HepG2 (cell line): ENCODE measurements at regions not wholly inside any gene's neighbourhood (a gene's known extent, or its start where the extent isn't known, plus 50 kb on each side); places are given as distances from the start of the nearest gene placed in this dataset.

Experiments
- BORCS8-MEF2B ChIP-seq: sonication (generic); formaldehyde crosslinking; IDR thresholded peaks from 2 replicates; pipeline ENCODE4 v1.8.0; 2022; ENCODE audit warnings: mild to moderate bottlenecking, missing genetic modification reagents
- CEBPB ChIP-seq: IDR thresholded peaks from 2 replicates; pipeline ENCODE4 v1.6.1; 2011; ENCODE audit warnings: low read depth, low read length, improper control_type of control experiment, borderline replicate concordance
- GATAD2A ChIP-seq: IDR thresholded peaks from 2 replicates; pipeline ENCODE4 v1.6.1; 2016
- GLI4 ChIP-seq: sonication (generic); formaldehyde crosslinking; IDR thresholded peaks from 2 replicates; pipeline ENCODE4 v1.5.1; 2020; ENCODE audit warnings: missing genetic modification reagents, mild to moderate bottlenecking, moderate library complexity, borderline replicate concordance
- MTA1 ChIP-seq: sonication (generic); formaldehyde crosslinking; IDR thresholded peaks from 2 replicates; pipeline ENCODE4 v1.4.0; 2020; ENCODE audit warnings: missing genetic modification reagents, mild to moderate bottlenecking, borderline replicate concordance
- POLR2A ChIP-seq, 2 experiments: IDR thresholded peaks; 2 replicates each; pipeline ENCODE4 v1.6.1; 2011; ENCODE audit warnings: low read depth in 2 of 2, low read length in 2 of 2, mild to moderate bottlenecking in 1 of 2, moderate library complexity in 1 of 2; ENCODE audit not compliant: insufficient read depth in 1 of 2
- POLR2AphosphoS5 ChIP-seq: IDR thresholded peaks from 2 replicates; pipeline ENCODE4 v1.6.1; 2012; ENCODE audit warnings: low read depth, low read length
- REPIN1 ChIP-seq: sonication (generic); formaldehyde crosslinking; IDR thresholded peaks from 2 replicates; pipeline ENCODE4 v1.8.0; 2022; ENCODE audit warnings: missing genetic modification reagents, low read depth, mild to moderate bottlenecking, borderline replicate concordance
- THAP11 ChIP-seq: IDR thresholded peaks from 2 replicates; pipeline ENCODE4 v1.6.1; 2016; ENCODE audit warnings: missing biosample characterization, missing genetic modification reagents
- ZBTB20 ChIP-seq: sonication (generic); formaldehyde crosslinking; IDR thresholded peaks from 2 replicates; pipeline ENCODE4 v1.8.1; 2023; ENCODE audit warnings: missing genetic modification reagents, low read depth, mild to moderate bottlenecking, borderline replicate concordance
- ZNF296 ChIP-seq: sonication (generic); formaldehyde crosslinking; conservative IDR thresholded peaks from 2 replicates; pipeline ENCODE4 v1.5.0; 2020; ENCODE audit warnings: mild to moderate bottlenecking, missing genetic modification reagents
- ZNF556 ChIP-seq: sonication (generic); formaldehyde crosslinking; IDR thresholded peaks from 2 replicates; pipeline ENCODE4 v1.4.0; 2020; ENCODE audit warnings: mild to moderate bottlenecking, missing genetic modification reagents, borderline replicate concordance
- TF ChIP-seq, protein P1 (sequence below): sonication (generic); formaldehyde crosslinking; IDR thresholded peaks from 2 replicates; pipeline ENCODE4 v1.5.0; 2020; ENCODE audit warnings: mild to moderate bottlenecking, missing genetic modification reagents, moderate library complexity
- TF ChIP-seq, protein P2 (sequence below): sonication (generic); formaldehyde crosslinking; IDR thresholded peaks from 2 replicates; pipeline ENCODE4 v1.8.1; 2022; ENCODE audit warnings: mild to moderate bottlenecking, missing genetic modification reagents

DNA sequence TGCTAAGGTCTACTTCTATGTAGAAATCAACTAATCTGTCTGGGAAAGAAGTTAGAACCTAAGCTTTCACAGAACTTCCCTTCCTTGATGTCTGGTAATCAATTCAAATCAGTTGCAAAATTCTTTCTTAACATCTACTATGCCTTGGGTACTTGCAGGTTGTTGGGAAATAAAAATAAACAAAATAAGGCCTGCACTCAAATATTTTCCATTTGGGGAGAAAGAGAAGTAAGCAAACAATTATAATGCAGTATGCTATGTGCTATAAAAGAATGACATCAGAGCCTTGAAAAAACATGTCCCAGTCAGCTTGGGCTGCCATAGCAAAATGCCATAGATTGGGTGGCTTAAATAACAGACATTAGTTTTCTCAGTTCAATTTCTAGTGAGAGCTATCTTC lies 425.9 kb upstream of the DCN start:
- no peak for TF ChIP-seq GATAD2A (CRISPR knock-in tag)
- no peak for TF ChIP-seq ZNF556 (CRISPR knock-in tag)
- no peak for TF ChIP-seq REPIN1 (CRISPR knock-in tag)
- TF ChIP-seq, protein P1, sequence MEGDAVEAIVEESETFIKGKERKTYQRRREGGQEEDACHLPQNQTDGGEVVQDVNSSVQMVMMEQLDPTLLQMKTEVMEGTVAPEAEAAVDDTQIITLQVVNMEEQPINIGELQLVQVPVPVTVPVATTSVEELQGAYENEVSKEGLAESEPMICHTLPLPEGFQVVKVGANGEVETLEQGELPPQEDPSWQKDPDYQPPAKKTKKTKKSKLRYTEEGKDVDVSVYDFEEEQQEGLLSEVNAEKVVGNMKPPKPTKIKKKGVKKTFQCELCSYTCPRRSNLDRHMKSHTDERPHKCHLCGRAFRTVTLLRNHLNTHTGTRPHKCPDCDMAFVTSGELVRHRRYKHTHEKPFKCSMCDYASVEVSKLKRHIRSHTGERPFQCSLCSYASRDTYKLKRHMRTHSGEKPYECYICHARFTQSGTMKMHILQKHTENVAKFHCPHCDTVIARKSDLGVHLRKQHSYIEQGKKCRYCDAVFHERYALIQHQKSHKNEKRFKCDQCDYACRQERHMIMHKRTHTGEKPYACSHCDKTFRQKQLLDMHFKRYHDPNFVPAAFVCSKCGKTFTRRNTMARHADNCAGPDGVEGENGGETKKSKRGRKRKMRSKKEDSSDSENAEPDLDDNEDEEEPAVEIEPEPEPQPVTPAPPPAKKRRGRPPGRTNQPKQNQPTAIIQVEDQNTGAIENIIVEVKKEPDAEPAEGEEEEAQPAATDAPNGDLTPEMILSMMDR (CRISPR knock-in tag), result no peak
- TF ChIP-seq ZNF296 (CRISPR knock-in tag), result no peak
- TF ChIP-seq CEBPB, result no peak
- no peak for TF ChIP-seq MTA1
- TF ChIP-seq ZBTB20 (CRISPR knock-in tag), result no peak
- no peak for TF ChIP-seq POLR2A (IDR thresholded peaks at IDR 0.05; ENCODE audit: insufficient read depth in 1 of 2, low read depth in 2 of 2, low read length in 2 of 2)
- no peak for TF ChIP-seq THAP11
- TF ChIP-seq BORCS8-MEF2B (CRISPR knock-in tag), result no peak
- no peak for TF ChIP-seq GLI4 (CRISPR knock-in tag)
- TF ChIP-seq POLR2AphosphoS5, result no peak
- TF ChIP-seq, protein P2, sequence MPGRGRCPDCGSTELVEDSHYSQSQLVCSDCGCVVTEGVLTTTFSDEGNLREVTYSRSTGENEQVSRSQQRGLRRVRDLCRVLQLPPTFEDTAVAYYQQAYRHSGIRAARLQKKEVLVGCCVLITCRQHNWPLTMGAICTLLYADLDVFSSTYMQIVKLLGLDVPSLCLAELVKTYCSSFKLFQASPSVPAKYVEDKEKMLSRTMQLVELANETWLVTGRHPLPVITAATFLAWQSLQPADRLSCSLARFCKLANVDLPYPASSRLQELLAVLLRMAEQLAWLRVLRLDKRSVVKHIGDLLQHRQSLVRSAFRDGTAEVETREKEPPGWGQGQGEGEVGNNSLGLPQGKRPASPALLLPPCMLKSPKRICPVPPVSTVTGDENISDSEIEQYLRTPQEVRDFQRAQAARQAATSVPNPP, result no peak
